GM19468 (cell line): ENCODE measurements at regions not wholly inside any gene's neighbourhood (a gene's known extent, or its start where the extent isn't known, plus 50 kb on each side); places are given as distances from the start of the nearest gene placed in this dataset.

ENCODE experiments used
- ATAC-seq: cut with Tn5 transposase; IDR thresholded peaks from one replicate; pipeline ENCODE4 v1.9.1; 2021; ENCODE audit warnings: mild to moderate bottlenecking, moderate library complexity, moderate number of reproducible peaks; ENCODE audit not compliant: unreplicated experiment; ENCODE audit errors: extremely low read depth

DNA sequence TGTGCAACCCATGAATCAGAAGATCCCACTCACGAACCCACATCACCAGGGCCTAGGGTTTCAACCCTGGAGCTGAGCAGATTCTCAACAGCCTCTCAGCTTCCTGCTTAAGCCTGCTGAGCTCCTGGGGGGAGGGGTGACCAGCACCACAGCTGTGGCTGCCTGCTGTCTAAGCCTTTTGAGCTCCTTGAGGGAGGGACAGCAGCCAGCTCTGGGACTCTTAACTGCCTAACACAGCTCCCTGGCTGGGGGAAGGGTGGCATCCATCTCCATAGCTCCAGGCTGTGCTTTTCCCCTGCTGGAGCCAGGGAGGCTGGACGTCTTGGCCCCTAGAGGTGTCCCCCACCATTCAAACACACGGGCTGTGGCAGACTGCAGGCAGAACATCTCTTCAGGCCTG, 250.3 kb downstream of the DMAC1 start:
- no peak for ATAC-seq

DNA sequence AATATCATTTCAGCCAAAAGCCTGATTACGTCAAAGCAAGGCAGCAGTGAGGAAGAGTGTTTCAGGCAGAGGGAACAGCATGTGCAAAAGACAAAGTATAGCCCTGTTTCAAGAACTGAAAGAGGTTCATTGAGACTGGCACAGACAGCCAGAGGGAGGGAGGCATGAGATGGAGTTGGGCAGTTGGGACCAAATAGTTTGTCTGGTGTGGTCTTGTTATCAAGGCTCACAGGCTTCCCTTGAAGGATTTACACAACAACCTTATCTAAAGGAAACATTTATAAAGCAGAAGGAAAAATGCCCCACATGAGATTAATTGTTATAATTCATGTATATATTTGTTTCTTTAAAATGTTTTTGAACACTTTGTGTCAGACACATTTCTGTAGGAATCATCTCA, 253.3 kb downstream of the DMAC1 start:
- no peak for ATAC-seq

DNA sequence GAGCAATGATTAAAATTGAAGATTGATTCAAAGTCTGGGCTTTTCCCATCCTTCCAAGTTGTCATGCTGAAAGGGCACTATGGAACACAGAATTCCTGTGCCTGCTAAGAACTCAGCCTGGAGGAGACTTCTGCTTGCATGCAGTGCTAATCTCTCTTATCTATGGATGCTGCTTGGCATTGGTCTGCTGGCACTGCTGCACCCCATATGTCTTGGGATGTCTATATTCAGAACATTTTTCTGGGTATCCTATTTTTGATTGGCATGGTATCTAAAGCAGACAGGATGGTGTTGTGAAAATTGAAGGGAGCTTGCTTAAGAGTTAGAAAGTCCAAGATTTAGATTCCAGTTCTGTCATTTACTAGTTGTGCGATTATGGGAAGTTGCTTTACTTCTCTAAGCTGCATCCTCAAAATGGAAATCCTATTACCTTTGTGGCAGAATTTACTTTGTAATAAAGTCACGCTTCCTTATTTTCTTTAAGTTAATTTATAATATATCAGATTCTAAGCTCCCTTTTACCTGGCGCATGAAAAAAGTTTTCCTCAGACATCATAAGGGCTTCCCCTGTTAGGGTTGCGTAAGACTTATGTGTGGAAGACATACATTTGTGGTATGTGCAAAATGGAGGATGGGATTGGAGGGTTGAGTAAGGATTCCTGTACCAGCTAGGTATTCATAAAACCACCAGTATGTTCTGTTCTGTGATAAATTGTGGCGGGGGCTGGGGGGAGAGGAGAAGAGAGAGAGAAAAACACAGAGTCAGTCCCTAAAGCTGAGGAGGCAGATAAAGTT, 254.0 kb downstream of the DMAC1 start:
- no peak for ATAC-seq

DNA sequence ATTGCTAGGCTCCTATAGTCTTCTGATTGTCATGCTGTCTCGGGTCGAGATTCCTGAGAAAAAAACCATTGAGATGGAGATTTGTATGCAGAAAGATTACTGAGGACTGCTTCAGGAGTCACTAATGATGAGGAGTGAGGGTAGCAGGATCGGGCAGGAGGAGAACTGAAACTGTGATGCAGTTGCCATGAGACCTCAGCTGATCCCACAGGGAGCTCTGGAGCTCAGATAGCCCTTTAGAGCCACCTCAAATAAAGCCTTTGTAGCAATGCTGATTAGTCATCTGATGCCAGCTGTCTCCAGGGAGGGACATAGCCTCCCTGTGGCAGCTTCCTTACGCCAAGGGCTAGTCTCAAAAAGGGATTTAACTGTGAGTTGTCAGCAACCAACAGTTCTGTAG, 256.9 kb downstream of the DMAC1 start:
- no peak for ATAC-seq

DNA sequence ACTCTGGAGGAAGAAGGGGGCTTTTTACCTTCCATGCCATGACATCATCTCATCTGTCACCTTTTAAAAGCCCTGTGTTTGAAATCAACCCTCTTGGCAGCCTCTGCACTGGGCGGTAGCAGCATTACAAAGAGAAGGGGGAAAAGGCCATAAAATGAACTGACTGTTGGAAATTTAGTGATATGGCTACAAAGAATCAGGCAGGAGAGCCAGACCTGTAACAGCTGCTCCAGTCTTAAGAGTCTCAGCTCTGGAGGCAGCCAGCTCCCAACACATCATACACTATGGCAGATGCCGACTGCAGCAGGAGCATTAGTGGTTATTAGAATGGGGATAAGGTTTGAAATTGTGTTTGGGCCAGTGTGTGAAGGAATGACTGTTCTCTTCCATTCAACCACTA, 257.5 kb downstream of the DMAC1 start:
- no peak for ATAC-seq

DNA sequence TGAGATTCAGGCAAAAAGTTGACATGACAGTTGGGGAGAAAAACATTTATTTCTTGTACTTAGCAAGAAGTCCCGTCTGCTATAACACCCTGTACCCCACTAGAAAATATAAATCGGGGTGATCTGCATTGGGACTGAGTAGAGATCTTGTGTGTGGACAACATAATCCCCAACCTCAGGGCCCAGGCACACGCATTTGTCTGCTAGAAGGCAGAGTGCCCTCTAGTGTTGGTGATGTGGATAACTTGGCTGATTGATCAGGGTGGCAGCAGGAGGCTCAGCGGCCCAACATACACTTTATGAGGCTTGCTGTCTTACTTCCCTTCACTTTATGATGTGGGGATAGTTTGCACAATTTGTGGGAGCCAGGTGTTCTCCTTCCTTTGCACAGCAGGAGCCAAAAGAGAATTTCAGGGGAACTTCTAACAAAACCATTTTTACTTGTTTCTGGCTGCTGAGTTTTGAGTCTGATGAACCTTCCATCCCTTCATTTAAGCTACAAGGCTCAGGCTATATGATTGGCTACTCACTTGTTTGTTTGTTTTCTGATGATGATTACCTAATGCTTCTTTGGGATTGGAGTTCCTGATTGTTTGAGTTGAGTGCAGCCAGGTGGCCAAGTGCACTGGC, 263.2 kb downstream of the DMAC1 start:
- ATAC-seq = peak; percentile 90

DNA sequence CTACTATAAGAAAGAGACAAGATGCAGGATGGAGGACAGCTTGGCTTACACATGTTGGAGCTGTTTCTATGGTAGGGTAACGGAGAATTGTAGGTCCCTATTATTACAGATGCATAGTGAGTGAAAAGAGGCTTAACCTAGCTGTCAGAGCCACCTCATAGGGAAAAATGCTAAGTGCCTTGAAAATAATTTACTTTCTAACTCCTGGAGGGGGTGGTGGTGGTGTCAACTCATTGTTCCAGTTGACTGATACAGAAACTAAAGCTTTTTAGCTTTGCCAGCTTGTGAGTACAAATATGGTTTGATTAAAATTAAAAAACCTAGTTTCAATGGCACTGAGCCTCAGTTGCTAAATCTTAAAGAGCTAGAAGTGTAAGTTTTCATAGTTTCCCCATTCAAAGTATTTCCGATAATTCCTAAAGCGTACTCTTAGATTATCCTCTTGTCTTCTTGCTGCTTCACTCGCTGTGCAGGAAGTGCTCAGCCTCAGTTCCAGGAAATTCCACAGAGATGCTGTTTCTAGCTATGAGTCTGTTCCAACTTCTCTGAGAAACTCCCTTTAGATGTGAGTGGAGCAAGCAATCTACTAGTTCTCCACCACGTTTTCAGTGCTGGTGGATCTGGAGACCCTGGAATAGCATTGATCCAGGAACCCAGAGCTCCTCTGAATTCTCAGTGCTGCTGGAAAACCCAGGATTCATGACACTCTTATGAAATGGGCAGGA, 265.2 kb downstream of the DMAC1 start:
- ATAC-seq = no peak

DNA sequence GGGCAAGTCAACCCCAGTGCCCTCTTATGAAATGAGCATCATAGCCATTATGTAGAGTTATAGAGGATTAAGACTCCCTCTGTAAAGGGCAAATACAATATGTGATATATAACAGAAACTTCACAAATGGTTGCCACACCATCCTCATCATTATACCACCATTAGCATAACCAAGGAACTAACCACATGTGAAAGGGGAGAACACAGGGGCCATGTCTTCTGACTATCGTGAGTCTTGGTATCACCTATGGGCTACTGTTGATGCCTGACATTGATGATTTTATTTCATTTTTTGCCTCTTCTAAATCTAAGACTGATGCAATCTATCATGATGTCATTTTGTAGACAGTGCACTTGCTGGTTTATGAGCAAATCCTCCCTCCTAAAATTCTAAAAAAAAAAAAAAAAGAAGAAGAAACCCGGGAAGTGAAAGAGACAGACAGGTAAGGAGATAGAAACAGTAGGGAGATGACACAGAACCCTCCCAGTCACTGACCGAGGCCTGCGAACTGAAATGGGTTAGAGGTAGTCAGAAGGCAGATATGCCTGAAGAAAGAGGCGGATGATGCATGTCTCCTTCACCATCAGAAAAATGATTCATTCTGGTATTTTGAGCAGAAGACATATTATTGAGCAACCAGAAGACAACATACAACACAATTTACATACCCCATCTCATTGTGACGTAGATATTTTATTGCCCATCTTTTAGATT, 266.0 kb downstream of the DMAC1 start:
- no peak for ATAC-seq

DNA sequence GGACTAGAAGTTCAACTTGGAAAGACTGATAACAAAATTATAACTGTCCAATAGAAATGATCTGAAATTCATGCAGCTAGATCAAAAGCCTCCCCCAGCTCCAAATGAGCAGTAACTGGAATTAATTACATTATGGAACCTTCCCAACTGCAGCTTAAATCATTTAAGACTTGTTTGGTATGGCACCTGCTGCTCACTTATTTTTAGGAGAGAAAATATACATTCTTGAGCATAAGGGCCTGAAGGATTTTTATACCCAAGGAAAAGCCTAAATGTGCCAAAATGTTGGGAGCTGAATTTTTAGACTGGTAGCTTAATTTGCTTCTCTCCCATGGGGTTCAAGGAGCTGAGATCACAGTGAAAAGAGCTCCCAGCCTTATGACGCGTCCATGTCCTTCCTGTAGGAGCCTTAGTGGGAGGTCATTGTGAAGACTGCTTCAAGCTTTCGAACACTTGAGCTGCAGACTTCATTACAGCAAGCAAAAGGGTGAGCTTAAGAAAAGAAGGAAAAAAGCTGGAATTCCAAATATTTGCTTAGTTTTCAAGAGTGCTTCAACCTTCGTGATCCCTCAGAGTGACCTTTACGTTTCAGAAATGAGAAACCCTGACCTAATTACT, 276.0 kb downstream of the DMAC1 start:
- no peak for ATAC-seq

DNA sequence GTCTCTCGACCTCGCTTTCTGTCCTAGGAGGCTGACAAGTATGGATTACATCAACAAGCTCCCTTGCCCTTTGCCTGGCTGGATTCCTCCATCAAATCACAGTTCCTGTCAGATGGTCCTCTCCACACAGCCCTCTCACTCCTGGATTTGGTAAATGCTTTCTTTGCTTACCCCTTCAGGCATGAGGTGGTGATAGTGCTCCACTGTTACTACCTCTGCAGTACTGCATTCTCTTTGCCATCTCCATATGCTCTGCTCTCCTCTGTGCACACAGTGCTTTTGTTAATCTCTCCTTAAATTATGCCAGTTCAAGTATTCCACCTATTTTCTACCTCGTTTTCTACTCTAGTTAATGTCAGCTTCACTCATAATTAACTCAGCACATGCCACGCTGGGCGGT, 279.2 kb downstream of the DMAC1 start:
- no peak for ATAC-seq

DNA sequence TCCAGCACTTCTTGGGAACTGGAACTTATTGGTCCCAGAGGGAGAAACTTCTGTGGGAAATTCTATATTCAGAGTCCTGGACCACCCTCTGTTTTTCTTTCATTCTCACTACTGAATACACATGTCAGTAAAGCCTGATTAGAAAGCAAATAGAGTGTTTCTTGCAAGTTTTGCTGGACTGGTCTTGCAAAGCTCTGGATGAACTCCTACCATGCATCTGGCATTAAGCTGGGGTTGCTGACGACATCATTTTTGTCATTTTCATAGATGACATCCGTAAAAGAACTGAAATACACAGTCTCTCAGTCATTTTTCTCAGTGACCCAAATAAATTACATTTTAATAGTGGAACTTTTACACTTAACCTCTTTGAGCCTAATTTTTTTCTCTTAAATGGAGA, 283.2 kb downstream of the DMAC1 start:
- no peak for ATAC-seq

DNA sequence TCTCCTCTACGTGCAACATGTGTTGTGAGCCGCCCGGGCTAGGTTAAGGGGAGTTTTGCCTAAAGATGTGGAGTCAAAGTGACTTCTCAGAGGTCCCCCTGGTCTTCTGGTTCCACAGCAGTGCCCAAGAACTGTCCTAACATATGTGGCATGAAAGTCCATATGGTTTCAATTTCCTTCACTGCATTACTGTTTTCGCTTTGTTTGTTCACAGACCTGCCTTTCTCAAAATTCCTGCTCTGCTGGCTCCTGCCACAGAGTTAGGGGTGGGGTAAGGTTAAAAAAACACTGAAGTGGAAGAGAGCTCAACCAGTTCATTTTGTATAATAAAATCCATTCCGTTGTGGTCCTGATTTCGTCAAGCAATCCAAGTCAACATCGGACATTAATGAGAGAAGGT, 289.4 kb downstream of the DMAC1 start:
- no peak for ATAC-seq

GRCh38 chr9:7509576-7510145, 289.9 kb downstream of the DMAC1 start:
- no peak for ATAC-seq

DNA sequence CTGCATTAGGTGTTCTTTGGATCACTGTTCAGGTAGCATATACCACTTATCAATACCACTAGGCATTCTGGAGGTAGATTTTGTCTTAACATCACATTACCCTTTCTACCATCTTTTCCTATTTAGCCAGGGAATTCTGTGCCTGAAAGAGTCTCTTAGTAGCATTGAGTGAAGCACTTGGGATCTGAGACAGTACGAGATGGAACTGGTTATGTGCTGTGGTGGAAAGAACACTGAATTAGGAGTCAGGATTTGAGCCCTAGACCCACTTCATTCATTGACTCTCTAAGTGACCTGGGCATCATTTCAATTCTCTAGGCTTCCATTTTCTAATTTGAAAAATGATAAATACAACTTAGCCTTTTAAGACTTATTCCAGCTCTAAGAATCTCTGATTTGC, 291.1 kb downstream of the DMAC1 start:
- ATAC-seq = no peak

DNA sequence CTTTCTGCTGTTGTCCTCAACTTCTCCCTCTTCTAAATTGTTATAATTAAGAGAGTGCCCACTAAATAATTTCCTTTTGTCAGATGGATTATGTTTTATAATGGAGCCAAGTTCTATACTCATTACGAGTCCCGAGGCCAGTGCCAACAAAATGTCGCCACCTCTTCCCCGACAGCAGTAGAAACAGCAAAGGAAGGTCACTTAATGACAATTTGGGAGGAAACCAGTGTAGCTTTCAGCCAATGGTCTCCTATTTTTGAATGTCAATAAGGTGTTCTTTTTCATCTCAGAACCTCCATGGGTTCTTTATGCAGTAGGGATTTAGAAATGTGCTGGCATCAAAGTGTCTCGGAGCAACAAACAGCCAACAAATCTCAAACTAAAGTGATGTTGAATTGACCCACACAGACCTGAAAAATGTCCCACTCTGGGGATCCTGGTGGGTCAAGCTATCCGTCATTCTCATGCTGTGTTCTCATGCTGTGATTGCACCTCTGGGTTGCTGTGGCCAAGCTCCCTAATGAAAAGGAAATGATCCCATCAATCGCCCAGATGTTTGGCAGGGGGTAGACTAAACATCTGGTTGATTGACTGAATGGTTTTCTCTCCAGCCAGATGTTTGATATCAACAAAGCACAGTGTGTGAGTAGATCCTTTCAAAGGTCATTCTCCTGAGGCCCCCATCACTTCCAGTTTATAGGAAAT, 291.9 kb downstream of the DMAC1 start:
- ATAC-seq = no peak

GRCh38 chr9:7507026-7507425, 292.6 kb downstream of the DMAC1 start:
- ATAC-seq = no peak

DNA sequence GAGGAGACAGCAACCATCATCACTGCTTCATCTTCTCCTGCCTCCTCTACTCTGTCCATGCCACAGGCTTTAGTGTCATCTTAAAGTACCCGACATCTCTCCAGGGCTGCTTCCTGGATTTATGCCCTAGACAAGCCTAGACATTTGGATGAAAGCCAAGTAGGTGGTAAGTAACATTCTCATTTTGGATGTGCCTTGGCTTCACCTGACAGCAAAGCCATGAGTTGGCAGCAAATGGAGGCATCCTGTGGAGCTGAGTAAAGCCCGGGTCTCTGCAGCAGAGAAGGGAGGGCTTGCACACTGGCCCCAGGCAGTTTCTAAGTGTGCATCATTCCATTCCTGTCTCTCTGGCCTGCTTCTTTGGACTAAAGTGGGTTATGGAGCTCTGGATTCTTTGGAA, 299.1 kb downstream of the DMAC1 start:
- no peak for ATAC-seq

DNA sequence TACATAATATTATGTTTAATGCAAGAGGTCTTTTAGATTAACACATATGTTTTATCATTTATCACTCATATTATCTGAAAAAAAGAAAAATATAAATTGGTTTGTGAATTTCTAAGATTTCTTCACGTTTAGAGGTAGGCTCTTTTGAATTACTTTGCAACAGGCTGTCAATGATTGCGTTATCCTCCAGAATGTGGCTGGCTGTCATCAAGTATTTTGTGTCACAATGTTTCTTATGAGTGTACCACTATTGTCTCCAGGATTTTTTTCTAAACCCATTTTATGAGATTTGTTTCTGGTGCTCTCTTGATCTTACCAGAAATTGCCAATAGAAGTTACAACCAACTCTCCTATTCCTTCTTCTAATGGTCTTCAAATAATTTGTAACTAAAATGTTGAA, 307.9 kb downstream of the DMAC1 start:
- ATAC-seq = no peak

GRCh38 chr9:7490317-7491108, 309.1 kb downstream of the DMAC1 start:
- no peak for ATAC-seq
